HEK293 (cell line): ENCODE measurements at regions not wholly inside any gene's neighbourhood (a gene's known extent, or its start where the extent isn't known, plus 50 kb on each side); places are given as distances from the start of the nearest gene placed in this dataset.

Experiments
- SP2 ChIP-seq: fragments of 450-650 bp; formaldehyde crosslinking; IDR thresholded peaks from 2 replicates; pipeline ENCODE4 v1.5.1; 2016; ENCODE audit warnings: missing biosample characterization, missing genetic modification characterization
- YY1 ChIP-seq: fragments of 450-650 bp; formaldehyde crosslinking; IDR thresholded peaks from 2 replicates; pipeline ENCODE4 v1.5.1; 2018; ENCODE audit warnings: missing biosample characterization, missing genetic modification characterization
- ZBTB20 ChIP-seq: fragments of 450-650 bp; formaldehyde crosslinking; IDR thresholded peaks from 2 replicates; pipeline ENCODE4 v1.5.1; 2016; ENCODE audit warnings: missing biosample characterization, missing genetic modification characterization
- ZNF169 ChIP-seq: fragments of 450-650 bp; formaldehyde crosslinking; IDR thresholded peaks from 2 replicates; pipeline ENCODE4 v1.5.1; 2016; ENCODE audit warnings: missing biosample characterization, missing genetic modification characterization
- ZNF184 ChIP-seq: fragments of 450-650 bp; IDR thresholded peaks from 2 replicates; pipeline ENCODE4 v1.5.1; 2018; ENCODE audit warnings: missing biosample characterization, mild to moderate bottlenecking, missing genetic modification characterization
- ZNF585B ChIP-seq: fragments of 450-650 bp; formaldehyde crosslinking; IDR thresholded peaks from 2 replicates; pipeline ENCODE4 v1.5.1; 2016; ENCODE audit warnings: missing biosample characterization, missing genetic modification characterization
- TF ChIP-seq, protein P1 (sequence below): fragments of 450-650 bp; formaldehyde crosslinking; IDR thresholded peaks from 2 replicates; pipeline ENCODE4 v1.5.1; 2016; ENCODE audit warnings: missing biosample characterization, missing genetic modification characterization
- TF ChIP-seq, protein P2 (sequence below): fragments of 450-650 bp; formaldehyde crosslinking; IDR thresholded peaks from 2 replicates; pipeline ENCODE4 v1.5.1; 2016; ENCODE audit warnings: missing biosample characterization, missing genetic modification characterization
- TF ChIP-seq, protein P3 (sequence below): fragments of 450-650 bp; formaldehyde crosslinking; IDR thresholded peaks from 2 replicates; pipeline ENCODE4 v1.5.1; 2016; ENCODE audit warnings: missing biosample characterization, missing genetic modification characterization

DNA sequence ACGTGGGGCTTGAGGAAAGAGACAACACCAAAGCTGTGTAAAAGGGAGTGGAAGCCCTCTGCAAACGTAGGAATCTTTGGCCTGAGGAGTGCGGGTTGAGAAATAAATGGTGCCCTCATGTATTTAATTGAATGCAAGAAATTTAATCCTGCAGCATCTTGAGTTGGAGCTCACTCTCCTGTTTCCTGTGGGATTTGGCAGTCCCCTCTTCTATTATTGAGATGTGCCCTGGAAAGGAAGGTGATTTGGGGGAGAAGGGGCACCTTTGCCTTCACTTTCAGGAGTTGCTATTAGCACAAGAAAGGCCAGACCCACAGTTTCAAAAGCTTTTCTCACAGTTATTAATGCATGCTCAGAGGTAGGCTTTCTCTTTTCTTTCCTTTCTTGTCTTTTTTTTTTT lies 201.4 kb upstream of the HDDC2 start:
- TF ChIP-seq ZNF184 (tag by site-specific recombination) (no peak), ZNF585B (tag by site-specific recombination) (no peak), SP2 (no peak), YY1 (tag by site-specific recombination) (no peak), ZBTB20 (tag by site-specific recombination) (no peak), ZNF169 (tag by site-specific recombination) (no peak)
- TF ChIP-seq, protein P1, sequence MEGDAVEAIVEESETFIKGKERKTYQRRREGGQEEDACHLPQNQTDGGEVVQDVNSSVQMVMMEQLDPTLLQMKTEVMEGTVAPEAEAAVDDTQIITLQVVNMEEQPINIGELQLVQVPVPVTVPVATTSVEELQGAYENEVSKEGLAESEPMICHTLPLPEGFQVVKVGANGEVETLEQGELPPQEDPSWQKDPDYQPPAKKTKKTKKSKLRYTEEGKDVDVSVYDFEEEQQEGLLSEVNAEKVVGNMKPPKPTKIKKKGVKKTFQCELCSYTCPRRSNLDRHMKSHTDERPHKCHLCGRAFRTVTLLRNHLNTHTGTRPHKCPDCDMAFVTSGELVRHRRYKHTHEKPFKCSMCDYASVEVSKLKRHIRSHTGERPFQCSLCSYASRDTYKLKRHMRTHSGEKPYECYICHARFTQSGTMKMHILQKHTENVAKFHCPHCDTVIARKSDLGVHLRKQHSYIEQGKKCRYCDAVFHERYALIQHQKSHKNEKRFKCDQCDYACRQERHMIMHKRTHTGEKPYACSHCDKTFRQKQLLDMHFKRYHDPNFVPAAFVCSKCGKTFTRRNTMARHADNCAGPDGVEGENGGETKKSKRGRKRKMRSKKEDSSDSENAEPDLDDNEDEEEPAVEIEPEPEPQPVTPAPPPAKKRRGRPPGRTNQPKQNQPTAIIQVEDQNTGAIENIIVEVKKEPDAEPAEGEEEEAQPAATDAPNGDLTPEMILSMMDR: no peak
- TF ChIP-seq, protein P2, sequence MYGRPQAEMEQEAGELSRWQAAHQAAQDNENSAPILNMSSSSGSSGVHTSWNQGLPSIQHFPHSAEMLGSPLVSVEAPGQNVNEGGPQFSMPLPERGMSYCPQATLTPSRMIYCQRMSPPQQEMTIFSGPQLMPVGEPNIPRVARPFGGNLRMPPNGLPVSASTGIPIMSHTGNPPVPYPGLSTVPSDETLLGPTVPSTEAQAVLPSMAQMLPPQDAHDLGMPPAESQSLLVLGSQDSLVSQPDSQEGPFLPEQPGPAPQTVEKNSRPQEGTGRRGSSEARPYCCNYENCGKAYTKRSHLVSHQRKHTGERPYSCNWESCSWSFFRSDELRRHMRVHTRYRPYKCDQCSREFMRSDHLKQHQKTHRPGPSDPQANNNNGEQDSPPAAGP (tag by site-specific recombination): no peak
- TF ChIP-seq, protein P3, sequence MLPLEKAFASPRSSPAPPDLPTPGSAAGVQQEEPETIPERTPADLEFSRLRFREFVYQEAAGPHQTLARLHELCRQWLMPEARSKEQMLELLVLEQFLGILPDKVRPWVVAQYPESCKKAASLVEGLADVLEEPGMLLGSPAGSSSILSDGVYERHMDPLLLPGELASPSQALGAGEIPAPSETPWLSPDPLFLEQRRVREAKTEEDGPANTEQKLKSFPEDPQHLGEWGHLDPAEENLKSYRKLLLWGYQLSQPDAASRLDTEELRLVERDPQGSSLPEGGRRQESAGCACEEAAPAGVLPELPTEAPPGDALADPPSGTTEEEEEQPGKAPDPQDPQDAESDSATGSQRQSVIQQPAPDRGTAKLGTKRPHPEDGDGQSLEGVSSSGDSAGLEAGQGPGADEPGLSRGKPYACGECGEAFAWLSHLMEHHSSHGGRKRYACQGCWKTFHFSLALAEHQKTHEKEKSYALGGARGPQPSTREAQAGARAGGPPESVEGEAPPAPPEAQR: no peak
